Mucosa of gallbladder (tissue), 1 donor: ENCODE measurements at regions not wholly inside any gene's neighbourhood (a gene's known extent, or its start where the extent isn't known, plus 50 kb on each side); places are given as distances from the start of the nearest gene placed in this dataset.
"Not testable (repeated sequence)": the region's sequence is repeated elsewhere in the genome, so short reads cannot be mapped to it uniquely, and the experiment has no call there.

ENCODE experiments used
- DNase-seq: peaks from one replicate; pipeline ENCODE4 v3.0.0-alpha.2; 2020; ENCODE audit warnings: low spot score
- donor health status: DM: no; HTN: no; CAD: no.

- DNase-seq, result no peak
These were observed 332.4 kb downstream of the DMAC1 start for GRCh38 chr9:7467186-7467585.

- no peak for DNase-seq
These were observed 337.8 kb downstream of the DMAC1 start for GRCh38 chr9:7461791-7462190.

- no peak for DNase-seq
These were observed 342.6 kb downstream of the DMAC1 start for GRCh38 chr9:7456793-7457530.

- DNase-seq, result no peak
These were observed 343.2 kb downstream of the DMAC1 start for GRCh38 chr9:7456377-7456776.

DNA sequence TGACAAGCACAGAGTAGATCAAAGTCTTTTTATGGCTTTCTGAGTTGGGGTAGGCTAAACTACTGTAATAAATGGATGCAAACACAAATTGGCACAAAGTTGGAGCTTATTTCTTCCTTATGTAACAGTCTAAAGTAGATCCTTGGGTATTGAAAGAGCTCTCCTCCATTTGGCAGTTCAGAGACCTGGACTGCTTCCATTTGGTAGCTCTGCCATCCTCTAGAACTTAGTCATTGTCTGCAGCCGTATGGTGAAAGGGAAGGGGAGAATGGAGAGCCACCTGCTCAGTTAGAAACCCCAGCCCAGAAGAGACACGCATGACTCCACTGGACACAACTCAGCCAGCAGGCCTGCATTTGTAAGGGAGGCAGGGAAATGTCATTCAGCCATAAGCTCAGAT is 345.0 kb downstream of the DMAC1 start:
- DNase-seq, result no peak

DNA sequence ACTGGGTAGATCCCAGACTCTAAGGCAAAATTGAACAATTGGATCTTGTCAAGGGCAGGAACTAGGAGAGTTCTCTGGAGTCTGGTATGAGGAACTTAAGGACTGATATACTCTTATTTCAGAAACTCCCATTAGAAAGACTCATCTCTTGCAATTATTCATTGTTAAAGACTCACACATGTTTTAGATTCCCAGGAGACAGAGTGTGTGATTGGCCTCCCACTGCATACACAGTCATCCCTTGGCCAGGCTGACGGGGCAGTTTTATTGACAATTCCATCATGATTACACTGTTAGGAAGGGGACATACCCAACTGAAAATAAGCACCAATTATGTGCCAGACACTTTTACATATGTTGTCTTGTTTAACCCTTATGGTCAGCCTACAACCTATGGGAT is 347.2 kb downstream of the DMAC1 start:
- no peak for DNase-seq

DNA sequence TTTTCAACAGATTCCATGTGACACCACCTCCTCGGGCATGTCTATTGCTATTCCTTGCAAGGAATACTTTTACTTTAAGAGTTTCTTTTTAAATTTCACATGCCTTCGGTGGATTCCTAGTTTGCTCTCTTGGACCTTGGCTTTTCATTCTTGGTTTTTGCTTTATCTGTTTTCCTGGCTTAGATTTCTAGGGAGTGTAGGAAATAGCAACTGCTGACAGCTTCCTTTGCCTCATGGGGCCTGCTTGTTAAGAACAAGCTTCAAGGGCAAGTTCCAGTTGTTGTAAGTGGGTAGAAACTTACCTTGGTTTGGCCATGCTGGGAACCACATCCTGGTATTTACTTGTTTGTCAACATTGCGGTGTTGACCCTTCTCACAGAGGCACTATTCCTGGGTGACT is 348.5 kb downstream of the DMAC1 start:
- no peak for DNase-seq

DNA sequence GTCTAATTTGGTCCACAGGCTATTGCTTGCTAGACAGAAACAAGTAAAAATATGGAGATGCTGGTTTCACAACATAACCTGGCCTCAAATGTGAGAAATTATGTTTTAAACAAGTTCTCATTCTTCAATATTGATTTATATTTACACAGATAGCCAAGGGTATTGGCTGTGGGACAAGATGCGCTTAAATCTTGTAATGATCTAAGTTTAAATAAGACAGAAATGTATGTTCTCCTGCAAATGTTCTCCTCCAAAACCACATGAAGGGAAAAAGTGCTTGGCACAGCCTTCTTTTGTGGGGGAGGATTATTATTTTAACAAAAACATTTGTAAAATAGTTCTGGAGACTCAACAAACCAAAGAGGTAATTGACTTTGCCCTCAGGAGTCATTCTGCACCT is 356.0 kb downstream of the DMAC1 start:
- no peak for DNase-seq

GRCh38 chr9:7439355-7439995 is 360.1 kb downstream of the DMAC1 start:
- DNase-seq, result no peak

GRCh38 chr9:7436754-7437153 is 362.8 kb downstream of the DMAC1 start:
- DNase-seq, result no peak

- no peak for DNase-seq
These were observed 365.9 kb downstream of the DMAC1 start for GRCh38 chr9:7433508-7434292.

GRCh38 chr9:7432989-7433388 is 366.6 kb downstream of the DMAC1 start:
- no peak for DNase-seq

GRCh38 chr9:7417397-7417796 is 382.2 kb downstream of the DMAC1 start:
- not testable (repeated sequence) for DNase-seq

- no peak for DNase-seq
These were observed 383.7 kb downstream of the DMAC1 start for GRCh38 chr9:7415836-7416235.

DNA sequence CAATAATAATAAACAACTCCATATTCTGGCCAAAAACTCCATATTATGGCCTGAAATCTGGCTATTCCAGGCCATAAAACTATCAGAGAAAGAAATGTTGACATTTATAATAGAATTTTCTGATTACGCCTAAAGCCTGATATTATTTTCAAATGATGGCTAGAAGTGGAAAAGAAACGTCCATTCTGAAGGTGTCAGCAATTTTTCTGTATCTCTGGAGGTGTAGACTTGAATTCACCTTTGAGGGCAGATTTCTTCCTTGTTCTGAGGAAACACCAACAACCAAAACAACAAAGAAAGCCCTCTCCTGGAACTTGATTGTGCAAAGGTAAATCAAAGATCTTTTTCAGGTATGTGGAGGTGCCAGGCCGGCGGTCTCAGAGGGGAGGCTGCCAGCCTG is 390.7 kb downstream of the DMAC1 start:
- no peak for DNase-seq

DNA sequence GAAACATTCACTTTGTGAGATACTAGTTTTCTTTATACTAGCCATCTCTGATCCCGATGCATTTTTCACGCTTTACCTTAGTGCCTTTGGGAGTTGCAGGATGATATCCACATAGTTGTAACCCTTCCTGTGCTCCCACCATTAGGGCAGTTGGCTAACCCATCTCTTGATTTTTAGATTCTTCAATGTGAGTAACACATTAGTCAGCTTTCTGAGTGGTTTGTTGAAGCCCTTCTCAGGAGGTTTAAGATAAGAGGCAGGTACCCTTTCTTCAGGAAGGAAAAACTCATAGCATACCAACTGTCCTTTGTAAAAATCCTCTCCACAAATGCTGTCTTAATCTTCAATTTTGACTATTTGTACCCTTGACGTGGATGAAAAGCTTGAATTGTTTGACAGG is 392.3 kb downstream of the DMAC1 start:
- DNase-seq, result no peak

GRCh38 chr9:7405924-7406604 is 393.5 kb downstream of the DMAC1 start:
- DNase-seq, result no peak

- DNase-seq, result no peak
These were observed 395.6 kb downstream of the DMAC1 start for GRCh38 chr9:7403839-7404487.

- DNase-seq, result no peak
These were observed 396.6 kb downstream of the DMAC1 start for GRCh38 chr9:7403028-7403389.

GRCh38 chr9:7402334-7403027 is 397.1 kb downstream of the DMAC1 start:
- no peak for DNase-seq

DNA sequence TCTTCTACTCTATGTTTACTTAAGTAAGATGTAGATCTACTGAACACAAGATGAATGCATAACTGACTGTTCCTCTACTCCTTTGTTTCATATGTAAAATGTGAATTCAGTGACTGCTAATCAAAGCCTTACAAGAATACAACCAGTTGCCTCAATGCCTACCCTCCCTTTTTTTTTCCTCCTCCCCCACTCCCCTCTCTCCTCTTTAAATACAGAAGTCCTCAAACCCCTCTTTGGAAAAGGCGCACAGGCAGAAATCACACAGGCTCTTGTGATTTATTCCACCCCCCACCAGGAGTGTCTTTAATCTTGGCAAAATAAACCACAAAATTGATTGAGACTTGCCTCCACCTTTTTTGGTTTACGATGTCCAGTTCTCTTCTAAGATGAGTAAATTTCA is 398.5 kb downstream of the DMAC1 start:
- DNase-seq, result no peak
